OCI-LY1 (cell line): ENCODE measurements at regions not wholly inside any gene's neighbourhood (a gene's known extent, or its start where the extent isn't known, plus 50 kb on each side); places are given as distances from the start of the nearest gene placed in this dataset.

Source experiments
- H2AFZ ChIP-seq: fragments of 200-600 bp; sonication (generic), shearing (Covaris generic); 2 replicates; pipeline ENCODE4 v1.6.0; 2014; ENCODE audit warnings: antibody characterized with exemption, mild to moderate bottlenecking, low read length
- H3F3A ChIP-seq: fragments of 200-600 bp; sonication (generic), shearing (Covaris generic); 2 replicates; pipeline ENCODE4 v1.6.0; 2014; ENCODE audit warnings: mild to moderate bottlenecking, antibody characterized with exemption, low read length, moderate library complexity; ENCODE audit not compliant: insufficient read depth
- H3K27ac ChIP-seq: fragments of 200-600 bp; sonication (generic); 2 replicates; pipeline ENCODE4 v1.5.1; 2014; ENCODE audit warnings: low read length, mixed run types, mild to moderate bottlenecking, low read depth; ENCODE audit not compliant: poor library complexity, severe bottlenecking
- H3K27me3 ChIP-seq: fragments of 200-600 bp; sonication (generic); 2 replicates; pipeline ENCODE4 v1.6.0; 2014; ENCODE audit warnings: antibody characterized with exemption, mild to moderate bottlenecking, low read length, moderate library complexity; ENCODE audit not compliant: insufficient read depth
- H3K36me3 ChIP-seq: fragments of 200-600 bp; sonication (generic); 2 replicates; pipeline ENCODE4 v1.6.1; 2014; ENCODE audit warnings: mild to moderate bottlenecking, antibody characterized with exemption, low read length, moderate library complexity, mixed read lengths; ENCODE audit not compliant: insufficient read depth
- H3K4me1 ChIP-seq: fragments of 200-600 bp; sonication (generic); 2 replicates; pipeline ENCODE4 v1.5.1; 2014; ENCODE audit warnings: mild to moderate bottlenecking, low read length, moderate library complexity; ENCODE audit not compliant: insufficient read depth, severe bottlenecking
- H3K4me2 ChIP-seq: fragments of 200-600 bp; sonication (generic), shearing (Covaris generic); 2 replicates; pipeline ENCODE4 v1.6.1; 2014; ENCODE audit warnings: low read length
- H3K4me3 ChIP-seq: fragments of 200-600 bp; sonication (generic); 2 replicates; pipeline ENCODE4 v1.5.1; 2014; ENCODE audit warnings: low read length, low read depth, mild to moderate bottlenecking, mixed read lengths; ENCODE audit not compliant: poor library complexity, severe bottlenecking
- H3K79me2 ChIP-seq: fragments of 200-600 bp; shearing (Covaris generic); 2 replicates; pipeline ENCODE4 v1.6.1; 2016; ENCODE audit warnings: mixed run types, low read length, mixed read lengths; ENCODE audit not compliant: insufficient read depth
- H3K9ac ChIP-seq: fragments of 200-600 bp; sonication (generic), shearing (Covaris generic); 2 replicates; pipeline ENCODE4 v1.6.1; 2014; ENCODE audit warnings: mild to moderate bottlenecking, low read length, mixed read lengths
- H3K9me2 ChIP-seq: fragments of 200-600 bp; sonication (generic), shearing (Covaris generic); 2 replicates; pipeline ENCODE4 v1.6.1; 2014; ENCODE audit warnings: low read depth, mild to moderate bottlenecking, low read length, mixed read lengths
- H3K9me3 ChIP-seq: fragments of 200-600 bp; shearing (Covaris generic); 2 replicates; pipeline ENCODE4 v1.6.1; 2014; ENCODE audit warnings: low read length, mixed read lengths
- H4K20me1 ChIP-seq: fragments of 200-600 bp; sonication (generic), shearing (Covaris generic); 2 replicates; pipeline ENCODE4 v1.6.0; 2016; ENCODE audit warnings: mild to moderate bottlenecking, low read length; ENCODE audit not compliant: insufficient read depth
- EZH2 ChIP-seq: fragments of 200-600 bp; sonication (generic), shearing (Covaris generic); IDR thresholded peaks from 2 replicates; pipeline ENCODE4 v1.8.0; 2017; ENCODE audit warnings: borderline replicate concordance, mixed run types, mild to moderate bottlenecking, antibody characterized with exemption, low read length, moderate library complexity, mixed read lengths
- TF ChIP-seq, protein P1 (sequence below): fragments of 200-600 bp; sonication (generic), shearing (Covaris generic); IDR thresholded peaks from 2 replicates; pipeline ENCODE4 v1.5.1; 2017; ENCODE audit warnings: mild to moderate bottlenecking, antibody characterized with exemption, low read length, moderate library complexity, mixed read lengths

DNA sequence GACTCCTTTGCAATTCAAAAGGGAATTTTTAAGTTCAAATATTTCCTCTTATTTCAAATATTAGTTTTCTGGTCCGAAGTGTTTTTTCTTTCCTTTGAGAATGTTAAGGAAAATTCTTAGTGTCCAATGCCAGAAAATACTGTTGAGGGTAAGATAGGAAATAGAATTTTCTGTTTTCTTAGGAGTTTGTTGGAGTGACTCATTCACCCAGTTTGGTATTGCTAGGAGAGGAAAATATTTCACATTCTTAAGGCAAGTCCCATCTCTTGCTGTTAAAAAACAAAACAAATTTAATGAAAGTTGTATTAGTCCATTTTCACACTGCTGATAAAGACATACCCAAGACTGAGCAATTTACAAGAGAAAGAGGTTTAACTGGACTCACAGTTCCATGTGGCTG is 349.2 kb upstream of the ADAMTSL1 start:
- Histone ChIP-seq H3K9me2 (no peaks in the 10 kb centered on the region), H3K9ac (no peak overlapping the region), H3K4me2 (no peak overlapping the region), H3K27me3 (no peaks in the 10 kb centered on the region), H3K36me3 (no peaks in the 10 kb centered on the region), H3K9me3 (no peaks in the 10 kb centered on the region), H3K27ac (no peak overlapping the region), H3K4me1 (no peaks in the 10 kb centered on the region), H2AFZ (no peak overlapping the region), H4K20me1 (no peaks in the 10 kb centered on the region), H3F3A (no peaks in the 10 kb centered on the region), H3K79me2 (no peaks in the 10 kb centered on the region), H3K4me3 (no peak overlapping the region)
- TF ChIP-seq, protein P1, sequence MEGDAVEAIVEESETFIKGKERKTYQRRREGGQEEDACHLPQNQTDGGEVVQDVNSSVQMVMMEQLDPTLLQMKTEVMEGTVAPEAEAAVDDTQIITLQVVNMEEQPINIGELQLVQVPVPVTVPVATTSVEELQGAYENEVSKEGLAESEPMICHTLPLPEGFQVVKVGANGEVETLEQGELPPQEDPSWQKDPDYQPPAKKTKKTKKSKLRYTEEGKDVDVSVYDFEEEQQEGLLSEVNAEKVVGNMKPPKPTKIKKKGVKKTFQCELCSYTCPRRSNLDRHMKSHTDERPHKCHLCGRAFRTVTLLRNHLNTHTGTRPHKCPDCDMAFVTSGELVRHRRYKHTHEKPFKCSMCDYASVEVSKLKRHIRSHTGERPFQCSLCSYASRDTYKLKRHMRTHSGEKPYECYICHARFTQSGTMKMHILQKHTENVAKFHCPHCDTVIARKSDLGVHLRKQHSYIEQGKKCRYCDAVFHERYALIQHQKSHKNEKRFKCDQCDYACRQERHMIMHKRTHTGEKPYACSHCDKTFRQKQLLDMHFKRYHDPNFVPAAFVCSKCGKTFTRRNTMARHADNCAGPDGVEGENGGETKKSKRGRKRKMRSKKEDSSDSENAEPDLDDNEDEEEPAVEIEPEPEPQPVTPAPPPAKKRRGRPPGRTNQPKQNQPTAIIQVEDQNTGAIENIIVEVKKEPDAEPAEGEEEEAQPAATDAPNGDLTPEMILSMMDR = no peak
- no peak for TF ChIP-seq EZH2

DNA sequence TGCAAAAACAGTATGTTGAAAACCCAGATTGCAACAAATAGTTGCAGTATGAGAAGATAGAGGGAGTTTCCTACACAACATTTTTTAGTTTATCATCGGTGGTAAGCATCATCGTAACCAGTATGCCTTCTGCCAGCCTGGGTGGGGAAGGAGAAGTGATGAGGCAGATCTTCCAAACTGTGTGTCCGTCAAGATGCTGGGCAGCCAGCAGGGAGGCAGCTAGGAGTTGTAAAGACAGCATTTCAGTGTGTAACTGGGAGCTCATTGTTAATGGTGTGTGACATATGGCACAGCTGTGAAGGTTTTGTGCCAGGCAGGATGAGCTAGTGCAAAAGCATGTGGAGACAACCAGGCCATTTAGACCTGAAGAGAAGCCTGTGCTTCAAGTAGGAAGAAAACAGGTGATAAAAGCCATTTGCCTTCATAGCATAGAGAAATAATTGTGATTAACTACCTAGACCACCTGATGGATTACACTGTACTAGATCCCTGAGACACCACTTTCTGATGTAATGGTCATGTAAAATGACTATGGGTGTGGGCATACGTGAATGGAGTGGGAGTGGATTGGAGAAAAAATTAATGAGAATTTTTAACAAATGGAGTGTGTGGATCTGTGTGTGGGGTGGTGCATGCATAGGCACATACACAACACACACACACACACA is 347.0 kb upstream of the ADAMTSL1 start:
- Histone ChIP-seq H3K9ac (no peak overlapping the region), H3K79me2 (no peaks in the 10 kb centered on the region), H4K20me1 (no peaks in the 10 kb centered on the region), H3K9me2 (no peaks in the 10 kb centered on the region), H3K27me3 (no peaks in the 10 kb centered on the region), H3K36me3 (no peaks in the 10 kb centered on the region), H3F3A (no peaks in the 10 kb centered on the region), H3K9me3 (no peaks in the 10 kb centered on the region), H3K4me1 (no peaks in the 10 kb centered on the region), H3K4me2 (no peak overlapping the region), H3K4me3 (no peak overlapping the region), H2AFZ (no peak overlapping the region), H3K27ac (no peak overlapping the region)
- TF ChIP-seq, protein P1 = no peak
- no peak for TF ChIP-seq EZH2

GRCh38 chr9:18127499-18127875 is 346.5 kb upstream of the ADAMTSL1 start:
- no peaks in the 10 kb centered on the region for H3K9me2 ChIP-seq
- no peaks in the 10 kb centered on the region for H3K27me3 ChIP-seq
- TF ChIP-seq EZH2 = no peak
- TF ChIP-seq, protein P1 = no peak
- H3K36me3 ChIP-seq = no peaks in the 10 kb centered on the region
- H3K27ac ChIP-seq = no peak overlapping the region
- no peak overlapping the region for H2AFZ ChIP-seq
- no peaks in the 10 kb centered on the region for H4K20me1 ChIP-seq
- no peaks in the 10 kb centered on the region for H3K79me2 ChIP-seq
- H3K9ac ChIP-seq = no peak overlapping the region
- H3K4me1 ChIP-seq = no peaks in the 10 kb centered on the region
- no peak overlapping the region for H3K4me3 ChIP-seq
- no peaks in the 10 kb centered on the region for H3K9me3 ChIP-seq
- no peak overlapping the region for H3K4me2 ChIP-seq
- H3F3A ChIP-seq = no peaks in the 10 kb centered on the region
